ENCODE measurements at regions not wholly inside any gene's neighbourhood (a gene's known extent, or its start where the extent isn't known, plus 50 kb on each side); places are given as distances from the start of the nearest gene placed in this dataset.

- FAIRE-seq, result no peak
- Histone ChIP-seq H2AFZ (ENCODE audit: control insufficient read depth, low read depth, low read length) (no peak overlapping the region), H3K4me3 (no peak overlapping the region), H3K4me2 (ENCODE audit: control insufficient read depth, insufficient read depth) (no peak overlapping the region), H3K9ac (ENCODE audit: control insufficient read depth, insufficient read depth, low read length) (no peak overlapping the region), H4K20me1 (ENCODE audit: control insufficient read depth, insufficient read depth) (no peaks in the 10 kb centered on the region), H3K9me3 (replicated peaks; ENCODE audit: control insufficient read depth, insufficient read depth, low read length) (no peaks in the 10 kb centered on the region), H3K4me1 (ENCODE audit: control insufficient read depth, insufficient read depth, low read length) (no peaks in the 10 kb centered on the region), H3K27me3 (replicated peaks in 1 of 2; ENCODE audit: control insufficient read depth in 2 of 2, insufficient read depth in 2 of 2, low read length in 1 of 2) (no peaks in the 10 kb centered on the region), H3K27ac (ENCODE audit: control insufficient read depth, insufficient read depth) (no peak overlapping the region), H3K36me3 (ENCODE audit: control insufficient read depth in 2 of 2, insufficient read depth in 2 of 2, low read length in 1 of 2) (no peaks in the 10 kb centered on the region), H3K79me2 (ENCODE audit: control insufficient read depth, insufficient read depth, low read length) (no peaks in the 10 kb centered on the region)
- ChIA-PET POLR2A (no interaction called here), CTCF (interaction anchor here (0.6 kb wide), 2 partner anchors 59 to 599 kb away, joined by 3 to 5 read pairs; no protein-coding TSS in a partner anchor), RAD21 (ENCODE audit: unreplicated experiment) (no interaction called here), SMC1A (ENCODE audit: uncharacterized antibody, unreplicated experiment) (interaction anchor here (1.2 to 1.4 kb wide), 2 partner anchors 12 to 16 kb away, joined by 3 to 4 read pairs; no protein-coding TSS in a partner anchor)
- no peak for DNase-seq (ENCODE audit: low read depth, low spot score)
- in situ Hi-C loops (cut with MboI), result no loop called here
- ATAC-seq, result no peak
- no TSS peak for BruUV-seq (replicated peaks)
- intact Hi-C loops (cut with micrococcal nuclease; ENCODE audit: unreplicated experiment), result no loop called here
- WGBS (ENCODE audit: insufficient coverage, insufficient replicate concordance, low lambda C conversion rate, missing lambda C conversion rate), result 0% methylated on average over 1 of the region's 1 CpG
- TF ChIP-seq ELK1 (IDR thresholded peaks at IDR 0.05; ENCODE audit: low read depth, low read length) (no peak), BRCA1 (IDR thresholded peaks at IDR 0.05; ENCODE audit: low read depth, low read length) (no peak), STAT1 (conservative IDR thresholded peaks at IDR 0.05) (no peak), SP1 (IDR thresholded peaks at IDR 0.05; ENCODE audit: low read depth, low read length) (no peak), CBX5 (IDR thresholded peaks at IDR 0.05; ENCODE audit: low read depth) (no peak), SIN3A (IDR thresholded peaks at IDR 0.05; ENCODE audit: low read depth, low read length) (no peak), SIX5 (IDR thresholded peaks at IDR 0.05; ENCODE audit: low read depth, low read length, severe bottlenecking) (no peak), CEBPZ (IDR thresholded peaks at IDR 0.05; ENCODE audit: low read depth, low read length) (no peak), SUZ12 (IDR thresholded peaks at IDR 0.05; ENCODE audit: unreplicated experiment) (no peak), MXI1 (IDR thresholded peaks at IDR 0.05; ENCODE audit: low read depth, low read length) (no peak), ZZZ3 (IDR thresholded peaks at IDR 0.05; ENCODE audit: control insufficient read depth, insufficient read length, low read depth) (no peak), PAX8 (IDR thresholded peaks at IDR 0.05) (no peak), NFXL1 (IDR thresholded peaks at IDR 0.05; ENCODE audit: borderline replicate concordance) (no peak), KAT2A (conservative IDR thresholded peaks at IDR 0.05; ENCODE audit: control insufficient read depth, low read depth, low read length) (no peak), ASH2L (IDR thresholded peaks at IDR 0.05; ENCODE audit: borderline replicate concordance, low read depth) (no peak), HCFC1 (IDR thresholded peaks at IDR 0.05; ENCODE audit: low read length) (no peak), CTCF (IDR thresholded peaks at IDR 0.05 in 2 of 3, conservative IDR thresholded peaks at IDR 0.05 in 1 of 3; ENCODE audit: control insufficient read depth in 2 of 3, extremely low read depth in 1 of 3, insufficient read depth in 1 of 3, low read depth in 3 of 3, low read length in 3 of 3) (no peak), BHLHE40 (IDR thresholded peaks at IDR 0.05; ENCODE audit: borderline replicate concordance in 1 of 2, low read depth in 2 of 2, low read length in 1 of 2) (no peak)
Measured at GRCh38 chr13:79736356-79736755, 255.4 kb downstream of the NDFIP2 start.

Data from GM12878 (cell line).